SK-N-SH treated with all-trans-retinoic acid at 6 μM for 48 hours (cell line): ENCODE measurements at regions not wholly inside any gene's neighbourhood (a gene's known extent, or its start where the extent isn't known, plus 50 kb on each side); places are given as distances from the start of the nearest gene placed in this dataset.

Source experiments
- ARNTL ChIP-seq: fragments of 450-650 bp; formaldehyde crosslinking; IDR thresholded peaks from 2 replicates; pipeline ENCODE4 v1.5.0; 2020; ENCODE audit warnings: low read depth, mild to moderate bottlenecking, moderate library complexity, borderline replicate concordance
- CREB5 ChIP-seq: fragments of 250-450 bp; sonication (Bioruptor Pico); IDR thresholded peaks from 2 replicates; pipeline ENCODE4 v1.5.1; 2020; ENCODE audit warnings: low read depth, mild to moderate bottlenecking, moderate library complexity
- ISL1 ChIP-seq: fragments of 250-450 bp; sonication (Bioruptor Pico); IDR thresholded peaks from 2 replicates; pipeline ENCODE4 v2.1.2; 2022; ENCODE audit warnings: mild to moderate bottlenecking, moderate library complexity
- OSR1 ChIP-seq: fragments of 250-450 bp; sonication (Bioruptor Pico); IDR thresholded peaks from 2 replicates; pipeline ENCODE4 v1.8.0; 2022; ENCODE audit warnings: moderate library complexity, mild to moderate bottlenecking, inconsistent platforms
- PATZ1 ChIP-seq: fragments of 250-450 bp; sonication (Bioruptor Pico); IDR thresholded peaks from 2 replicates; pipeline ENCODE4 v1.8.0; 2020; ENCODE audit warnings: mild to moderate bottlenecking, moderate library complexity, borderline replicate concordance
- POU6F1 ChIP-seq: fragments of 250-450 bp; sonication (Bioruptor Pico); IDR thresholded peaks from 2 replicates; pipeline ENCODE4 v1.8.0; 2021; ENCODE audit warnings: low read depth, mild to moderate bottlenecking, moderate library complexity, borderline replicate concordance
- RARB ChIP-seq: fragments of 250-450 bp; sonication (Bioruptor Pico); IDR thresholded peaks from 2 replicates; pipeline ENCODE4 v1.8.0; 2021; ENCODE audit warnings: mild to moderate bottlenecking, moderate library complexity
- SNAI2 ChIP-seq: fragments of 250-450 bp; sonication (Bioruptor Pico); IDR thresholded peaks from 2 replicates; pipeline ENCODE4 v1.5.0; 2020; ENCODE audit warnings: mild to moderate bottlenecking, moderate library complexity
- TCF4 ChIP-seq: fragments of 250-450 bp; sonication (Bioruptor Pico); IDR thresholded peaks from 2 replicates; pipeline ENCODE4 v1.8.0; 2021; ENCODE audit warnings: mild to moderate bottlenecking, moderate library complexity, borderline replicate concordance
- TOX ChIP-seq: fragments of 250-450 bp; sonication (Bioruptor Pico); IDR thresholded peaks from 2 replicates; pipeline ENCODE4 v1.8.0; 2021; ENCODE audit warnings: mild to moderate bottlenecking, moderate library complexity, borderline replicate concordance
- ZFP3 ChIP-seq: fragments of 250-450 bp; sonication (Bioruptor Pico); IDR thresholded peaks from 2 replicates; pipeline ENCODE4 v1.5.0; 2020; ENCODE audit warnings: mild to moderate bottlenecking, moderate library complexity
- ZFP30 ChIP-seq: fragments of 450-650 bp; formaldehyde crosslinking; IDR thresholded peaks from 2 replicates; pipeline ENCODE4 v1.5.0; 2022; ENCODE audit warnings: mild to moderate bottlenecking, moderate library complexity
- ZNF70 ChIP-seq: fragments of 450-650 bp; formaldehyde crosslinking; IDR thresholded peaks from 2 replicates; pipeline ENCODE4 v1.5.0; 2020; ENCODE audit warnings: mild to moderate bottlenecking, moderate library complexity

DNA sequence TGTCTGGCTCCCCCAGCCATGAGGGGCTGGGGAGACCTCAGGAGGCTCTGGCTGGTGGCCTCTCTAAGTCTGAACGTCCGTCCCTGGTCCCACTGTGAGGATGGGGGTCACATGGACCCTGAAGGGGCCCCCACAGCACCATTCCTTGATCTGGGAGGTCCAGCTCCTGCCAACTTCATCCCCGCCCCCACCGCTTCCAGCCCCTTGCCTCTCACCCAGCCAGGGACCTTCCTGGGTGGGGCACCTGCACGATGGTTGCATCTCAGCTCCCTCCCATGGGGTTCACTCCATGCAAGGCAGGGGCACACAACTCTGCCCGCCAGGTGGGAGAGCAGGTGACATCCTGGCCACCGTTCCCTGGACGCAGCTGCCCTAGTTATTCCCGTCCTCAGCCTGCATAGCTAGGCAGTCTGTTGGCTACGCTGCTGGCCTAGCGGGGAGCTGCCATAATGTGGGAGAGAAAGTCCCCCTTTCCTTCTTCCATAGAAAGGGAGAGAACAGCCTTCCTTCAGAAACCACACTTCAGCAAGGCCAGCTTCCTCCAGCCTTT, 217.9 kb upstream of the RPL38 start:
- TF ChIP-seq PATZ1 (CRISPR knock-in tag) (no peak), ARNTL (CRISPR knock-in tag) (no peak), OSR1 (CRISPR knock-in tag) (no peak), POU6F1 (CRISPR knock-in tag) (no peak), ISL1 (no peak), RARB (CRISPR knock-in tag) (no peak), CREB5 (no peak), ZFP30 (CRISPR knock-in tag) (no peak), ZNF70 (CRISPR knock-in tag) (no peak), TCF4 (CRISPR knock-in tag) (no peak), SNAI2 (CRISPR knock-in tag) (no peak), ZFP3 (CRISPR knock-in tag) (no peak), TOX (CRISPR knock-in tag) (no peak)
